Activated CD4-positive, alpha-beta T cell treated with anti-CD3 and anti-CD28 coated beads for 24 hours (primary cell): ENCODE measurements at regions not wholly inside any gene's neighbourhood (a gene's known extent, or its start where the extent isn't known, plus 50 kb on each side); places are given as distances from the start of the nearest gene placed in this dataset.

Experiments used
- DNase-seq, 2 donors: peaks; one replicate each; pipeline ENCODE4 v3.0.0-alpha.2; 2020; ENCODE audit warnings: low read depth in 2 of 2

DNA sequence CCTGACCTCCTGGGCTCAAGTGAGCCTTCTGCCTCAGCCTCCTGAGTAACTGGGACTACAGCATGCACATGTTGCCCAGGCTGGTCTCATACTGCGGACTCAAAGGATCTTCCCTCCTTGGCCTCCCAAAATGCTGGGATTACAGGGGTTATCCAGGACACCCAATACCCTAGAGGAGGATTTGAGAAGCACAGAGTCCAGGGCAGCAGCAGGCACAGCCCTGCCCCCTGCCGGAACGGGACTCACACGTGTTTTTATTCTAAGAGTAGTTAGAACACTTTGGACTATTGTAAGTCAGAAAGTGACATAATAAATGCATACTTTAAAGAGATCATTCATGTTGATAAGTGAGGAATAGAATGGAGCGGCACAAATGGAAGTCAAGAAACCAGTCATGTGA is 80.2 kb downstream of the C6orf118 start:
- no peak for DNase-seq

DNA sequence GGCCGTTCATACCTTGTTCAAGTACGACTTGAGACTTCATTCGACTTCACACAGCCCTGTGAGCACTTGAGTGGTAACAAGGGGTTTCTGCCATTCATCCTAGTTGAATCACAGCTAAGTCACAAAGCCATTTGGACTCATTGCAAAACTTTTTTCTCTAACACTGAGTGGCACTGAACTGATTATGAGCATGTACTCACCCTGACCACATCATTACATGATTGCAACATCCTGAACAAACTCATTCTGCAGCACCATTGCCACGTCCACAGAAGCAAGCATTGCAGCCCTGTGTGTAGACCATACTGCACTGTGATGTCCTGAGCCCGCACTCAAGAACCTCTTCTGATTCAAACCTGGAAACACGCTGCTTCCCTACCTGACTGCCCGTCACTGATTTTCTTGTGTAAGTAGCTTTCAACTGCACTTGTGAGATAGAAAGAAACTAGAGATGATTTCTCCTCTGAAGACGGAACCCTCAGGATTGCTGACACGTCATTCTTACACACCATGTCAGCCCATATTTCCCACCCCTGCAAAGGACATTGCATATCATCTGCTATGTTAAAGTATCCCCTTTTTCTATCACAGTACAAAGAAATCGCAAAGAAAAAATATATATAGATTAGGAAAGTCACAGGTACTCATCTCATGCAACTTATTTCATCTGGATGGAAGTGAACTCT is 81.6 kb downstream of the C6orf118 start:
- DNase-seq: no peak

GRCh38 chr6:165223736-165224135 is 85.7 kb downstream of the C6orf118 start:
- DNase-seq: no peak

GRCh38 chr6:165223101-165223500 is 86.3 kb downstream of the C6orf118 start:
- no peak for DNase-seq

GRCh38 chr6:165222315-165223025 is 86.9 kb downstream of the C6orf118 start:
- no peak for DNase-seq

DNA sequence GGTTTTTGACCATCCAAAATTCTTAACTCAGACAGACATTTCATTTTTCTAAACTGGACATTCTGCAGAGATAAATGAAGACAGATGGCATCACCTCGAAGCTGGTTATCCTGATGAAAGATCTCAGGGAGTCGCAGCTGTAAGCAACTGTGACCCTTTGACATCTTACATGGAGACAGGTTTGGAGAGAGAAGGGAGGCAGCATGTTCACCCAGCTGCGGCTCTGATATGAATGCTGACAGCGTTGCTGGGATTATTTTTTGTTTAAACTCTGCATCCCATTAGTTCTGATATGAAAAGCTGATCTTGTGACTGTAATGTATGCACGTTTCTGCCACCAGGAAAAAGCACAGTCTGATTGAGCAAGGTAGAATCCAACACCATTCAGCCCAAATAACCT is 89.4 kb downstream of the C6orf118 start:
- DNase-seq: no peak

DNA sequence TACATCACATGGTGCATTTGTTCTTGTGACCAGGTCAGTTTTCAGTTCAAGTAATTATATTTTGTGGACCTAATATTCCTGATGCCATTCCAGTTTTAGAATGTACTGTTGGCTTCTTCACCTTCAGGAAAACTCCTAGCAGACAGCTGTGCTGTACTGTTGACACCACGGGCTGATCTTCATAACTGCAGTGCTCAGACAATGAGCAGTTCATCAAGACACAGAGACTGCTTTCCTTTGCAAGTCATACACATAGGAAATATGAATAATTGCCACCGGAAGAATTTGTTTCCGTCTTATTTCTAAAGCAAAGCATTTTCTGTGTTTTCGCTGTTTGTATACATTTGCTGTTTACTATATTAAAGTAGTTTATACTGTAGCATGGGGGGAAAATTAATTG is 89.8 kb downstream of the C6orf118 start:
- DNase-seq: no peak

DNA sequence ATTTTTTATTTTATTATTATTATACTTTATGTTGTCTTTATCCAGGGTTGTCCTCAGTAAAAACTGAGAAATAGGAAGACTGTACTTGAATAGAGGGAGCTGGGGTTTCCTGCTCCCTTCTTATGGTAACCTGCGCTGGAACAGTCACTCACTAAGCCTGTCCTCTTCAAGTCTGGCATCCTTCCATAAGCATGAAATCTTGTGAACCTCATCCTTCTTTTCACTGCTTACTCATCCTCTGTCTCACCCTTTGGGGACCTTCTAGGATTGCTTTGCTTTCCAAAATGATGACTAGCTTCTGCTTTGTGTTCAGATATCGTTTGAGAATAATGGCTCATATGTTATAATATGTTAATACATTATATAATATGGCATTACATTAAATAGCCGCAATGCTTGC is 90.6 kb downstream of the C6orf118 start:
- no peak for DNase-seq

GRCh38 chr6:165206798-165207197 is 102.6 kb downstream of the C6orf118 start:
- DNase-seq: no peak

DNA sequence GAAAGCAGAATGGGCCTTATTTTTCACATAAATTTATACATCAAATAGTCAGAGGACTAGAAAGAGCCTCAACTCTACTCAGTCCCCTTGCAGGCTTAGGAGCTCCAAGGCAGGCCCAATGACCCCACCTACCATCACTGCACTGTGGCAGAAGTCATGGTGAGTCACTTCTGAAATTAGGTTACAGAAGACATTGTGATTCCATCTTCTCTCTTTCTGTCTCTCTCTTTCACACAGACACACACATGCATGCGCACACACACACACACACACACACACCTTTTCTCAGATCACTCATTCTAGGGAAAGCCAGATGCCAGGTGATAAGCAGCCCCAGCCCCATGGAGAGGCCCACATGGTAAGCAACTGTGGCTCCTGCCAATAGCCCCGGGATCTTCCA is 103.8 kb downstream of the C6orf118 start:
- DNase-seq: no peak

GRCh38 chr6:165204807-165205545 is 104.4 kb downstream of the C6orf118 start:
- no peak for DNase-seq

DNA sequence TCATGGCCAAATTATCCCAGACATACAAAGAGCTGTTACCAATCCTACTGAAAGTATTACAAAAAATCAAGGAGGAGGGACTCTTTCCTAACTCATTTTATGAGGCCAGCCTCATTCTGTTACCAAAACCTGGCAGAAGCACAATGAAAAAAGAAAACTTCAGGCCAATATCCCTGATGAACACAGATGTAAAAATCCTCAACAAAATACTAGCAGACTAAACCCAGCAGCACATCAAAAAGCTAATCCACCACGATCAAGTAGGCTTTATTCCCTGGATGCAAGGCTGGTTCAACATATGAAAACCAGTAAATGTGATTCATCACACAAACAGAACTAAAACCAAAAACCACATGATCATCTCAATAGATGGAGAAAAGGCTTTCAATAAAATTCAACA is 109.2 kb downstream of the C6orf118 start:
- DNase-seq: no peak

- no peak for DNase-seq
These were observed 117.9 kb downstream of the C6orf118 start for GRCh38 chr6:165191461-165191860.

GRCh38 chr6:165186441-165187205 is 122.8 kb downstream of the C6orf118 start:
- no peak for DNase-seq

GRCh38 chr6:165186041-165186440 is 123.4 kb downstream of the C6orf118 start:
- no peak for DNase-seq

DNA sequence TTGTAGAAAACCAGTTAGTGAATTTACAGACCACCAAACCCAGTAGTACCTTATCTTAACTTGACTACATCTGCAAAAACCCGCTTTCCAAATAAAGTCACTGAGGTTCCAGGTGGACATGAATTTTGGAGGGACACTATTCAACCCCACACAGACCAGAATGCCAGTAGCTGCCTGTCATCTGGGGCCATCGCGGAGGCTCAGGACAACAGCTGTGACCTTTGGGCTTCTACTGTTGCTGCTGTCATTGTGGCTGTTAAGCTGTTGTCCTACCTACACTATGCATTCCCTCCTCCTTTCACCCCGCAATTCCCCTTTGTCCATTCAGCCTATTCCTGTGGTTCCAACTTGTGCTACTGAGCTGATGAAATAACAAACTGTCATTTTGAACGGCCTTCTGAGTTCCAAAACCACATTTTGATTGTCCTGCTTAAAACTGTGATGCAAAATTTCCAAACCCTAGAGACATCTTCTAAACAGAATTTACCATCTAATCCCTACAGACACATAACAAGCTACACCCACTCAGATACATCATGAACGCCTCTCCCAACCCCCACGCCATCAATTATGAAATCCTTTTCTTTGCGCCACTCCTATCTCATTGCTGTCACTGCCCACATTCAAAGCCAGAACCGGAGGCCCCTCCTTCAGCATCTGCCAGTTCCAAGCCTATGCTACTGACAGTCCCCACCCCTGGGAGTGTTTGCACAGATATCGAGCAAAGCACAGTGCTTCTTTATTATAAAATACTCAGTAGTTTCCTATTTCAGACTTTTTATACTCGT is 125.0 kb downstream of the C6orf118 start:
- DNase-seq: no peak

GRCh38 chr6:165183496-165184140 is 125.8 kb downstream of the C6orf118 start:
- DNase-seq: no peak

GRCh38 chr6:165183071-165183470 is 126.3 kb downstream of the C6orf118 start:
- DNase-seq: no peak

GRCh38 chr6:165181951-165182414 is 127.4 kb downstream of the C6orf118 start:
- DNase-seq: no peak

DNA sequence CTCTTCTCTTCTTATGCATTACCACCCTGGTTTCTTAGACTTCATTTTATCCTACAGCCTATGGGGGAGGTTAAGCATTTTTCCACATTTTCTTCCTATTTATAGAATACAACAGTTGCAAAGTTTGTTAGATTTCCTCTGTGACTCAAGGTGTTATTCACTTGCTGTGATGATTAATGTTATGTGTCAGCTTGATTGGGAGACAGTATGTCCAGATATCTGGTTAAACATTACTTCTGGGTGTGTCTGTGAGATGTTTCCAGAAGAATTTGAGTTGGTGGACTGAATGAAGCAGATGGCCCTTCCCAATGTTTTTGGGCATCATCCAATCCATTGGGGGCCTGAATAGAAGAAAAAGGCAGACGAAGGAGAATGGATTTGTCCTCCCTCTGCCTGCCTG is 131.3 kb downstream of the C6orf118 start:
- no peak for DNase-seq

GRCh38 chr6:165173484-165173883 is 135.9 kb downstream of the C6orf118 start:
- DNase-seq: no peak
